Brain microvascular endothelial cell (primary cell): ENCODE measurements at regions not wholly inside any gene's neighbourhood (a gene's known extent, or its start where the extent isn't known, plus 50 kb on each side); places are given as distances from the start of the nearest gene placed in this dataset.
"Not testable (repeated sequence)": the region's sequence is repeated elsewhere in the genome, so short reads cannot be mapped to it uniquely, and the experiment has no call there.

Experiments used
- DNase-seq: peaks from one replicate; pipeline ENCODE4 v3.0.0-alpha.2; 2020
- H3K27ac ChIP-seq: fragments of 250-450 bp; sonication (Bioruptor Pico); 2 replicates; pipeline ENCODE4 v1.5.1; 2020; ENCODE audit warnings: mild to moderate bottlenecking, moderate library complexity
- H3K27me3 ChIP-seq: fragments of 250-450 bp; sonication (Bioruptor Pico); replicated peaks from 2 replicates; pipeline ENCODE4 v1.5.1; 2020; ENCODE audit warnings: mild to moderate bottlenecking
- H3K36me3 ChIP-seq: fragments of 250-450 bp; sonication (Bioruptor Pico); replicated peaks from 2 replicates; pipeline ENCODE4 v1.5.1; 2020; ENCODE audit warnings: mild to moderate bottlenecking
- H3K4me3 ChIP-seq: 2 replicates; pipeline ENCODE4 v1.5.1; 2011; ENCODE audit warnings: low read depth, mild to moderate bottlenecking, control low read depth, low read length, moderate library complexity
- in situ Hi-C: cut with HindIII; loops from 2 replicates; pipeline ENCODE4 v1.10.0; 2017; ENCODE audit warnings: low sequenced_read_pairs, low pct_ligation_motif_present
- TF ChIP-seq, protein P1 (sequence below): IDR thresholded peaks from 2 replicates; pipeline ENCODE4 v1.5.1; 2011; ENCODE audit warnings: low read depth, mild to moderate bottlenecking, moderate library complexity, low read length, control low read depth, inconsistent platforms; ENCODE audit errors: missing control alignments

DNA sequence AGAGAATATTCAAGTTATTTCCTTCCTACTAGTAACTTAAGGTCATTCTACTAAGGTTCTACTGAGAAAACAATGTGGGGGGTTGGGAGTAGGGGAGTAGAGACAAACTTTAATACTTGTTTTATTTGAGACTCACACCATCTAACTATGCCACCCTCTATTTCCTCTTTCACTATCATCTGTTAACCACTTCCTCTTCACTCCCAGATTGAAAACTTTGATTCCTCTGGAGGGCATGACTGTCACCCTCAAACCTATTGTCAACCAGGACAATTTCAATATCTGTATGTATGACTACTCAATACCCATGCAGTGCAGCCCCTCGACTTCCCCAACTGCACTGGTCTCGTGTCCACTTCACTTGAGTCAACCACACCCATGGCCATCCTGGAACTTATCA lies 165.6 kb upstream of the POGK start:
- in situ Hi-C loops: no loop called here
- Histone ChIP-seq H3K27ac (no peak overlapping the region), H3K27me3 (no peaks in the 10 kb centered on the region), H3K36me3 (no peaks in the 10 kb centered on the region), H3K4me3 (no peak overlapping the region)
- no peak for DNase-seq
- TF ChIP-seq, protein P1, sequence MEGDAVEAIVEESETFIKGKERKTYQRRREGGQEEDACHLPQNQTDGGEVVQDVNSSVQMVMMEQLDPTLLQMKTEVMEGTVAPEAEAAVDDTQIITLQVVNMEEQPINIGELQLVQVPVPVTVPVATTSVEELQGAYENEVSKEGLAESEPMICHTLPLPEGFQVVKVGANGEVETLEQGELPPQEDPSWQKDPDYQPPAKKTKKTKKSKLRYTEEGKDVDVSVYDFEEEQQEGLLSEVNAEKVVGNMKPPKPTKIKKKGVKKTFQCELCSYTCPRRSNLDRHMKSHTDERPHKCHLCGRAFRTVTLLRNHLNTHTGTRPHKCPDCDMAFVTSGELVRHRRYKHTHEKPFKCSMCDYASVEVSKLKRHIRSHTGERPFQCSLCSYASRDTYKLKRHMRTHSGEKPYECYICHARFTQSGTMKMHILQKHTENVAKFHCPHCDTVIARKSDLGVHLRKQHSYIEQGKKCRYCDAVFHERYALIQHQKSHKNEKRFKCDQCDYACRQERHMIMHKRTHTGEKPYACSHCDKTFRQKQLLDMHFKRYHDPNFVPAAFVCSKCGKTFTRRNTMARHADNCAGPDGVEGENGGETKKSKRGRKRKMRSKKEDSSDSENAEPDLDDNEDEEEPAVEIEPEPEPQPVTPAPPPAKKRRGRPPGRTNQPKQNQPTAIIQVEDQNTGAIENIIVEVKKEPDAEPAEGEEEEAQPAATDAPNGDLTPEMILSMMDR: no peak

DNA sequence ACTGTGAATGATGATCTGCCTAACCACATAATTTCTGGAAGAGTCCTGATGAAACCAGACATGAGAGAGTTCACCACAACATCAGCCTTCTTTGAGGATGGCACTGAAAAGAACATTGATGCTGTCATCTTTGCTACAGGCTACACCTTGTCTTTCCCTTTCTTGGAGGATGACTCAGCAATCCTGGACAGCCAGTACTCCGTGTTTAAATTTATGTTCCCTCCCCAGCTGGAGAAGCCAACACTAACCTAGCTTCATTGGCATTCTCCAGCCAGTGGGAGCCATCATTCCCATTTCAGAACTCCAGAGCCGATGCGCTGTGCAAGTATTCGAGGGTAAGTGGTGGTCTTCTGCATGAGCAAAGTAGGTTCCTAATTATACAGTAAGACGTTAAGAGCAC lies 164.1 kb upstream of the POGK start:
- in situ Hi-C loops: no loop called here
- no peak overlapping the region for H3K4me3 ChIP-seq
- no peak for DNase-seq

DNA sequence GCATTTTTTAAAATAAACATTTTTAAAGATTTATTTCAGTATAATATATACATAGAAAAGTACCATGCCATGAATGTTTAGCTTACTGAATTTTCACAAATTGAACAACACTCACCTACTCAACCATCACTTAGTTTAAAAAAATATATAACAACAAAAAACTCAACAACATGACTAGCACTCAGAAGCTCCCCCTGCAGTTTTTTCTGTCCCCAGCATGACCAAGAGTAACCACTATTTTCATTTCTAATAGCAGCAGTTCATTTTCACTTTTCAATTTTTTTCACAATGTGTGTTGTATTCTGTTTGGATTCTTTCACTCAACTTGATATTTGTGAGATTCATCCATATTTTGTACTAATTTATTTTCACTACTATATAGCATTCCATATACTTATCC lies 162.3 kb upstream of the POGK start:
- Histone ChIP-seq H3K27me3 (no peaks in the 10 kb centered on the region), H3K36me3 (no peaks in the 10 kb centered on the region), H3K4me3 (no peak overlapping the region), H3K27ac (no peak overlapping the region)
- in situ Hi-C loops: no loop called here
- TF ChIP-seq, protein P1: no peak
- no peak for DNase-seq

More for the DNA sequence above, 164.1 kb upstream of the POGK start:
- Histone ChIP-seq H3K36me3 (no peaks in the 10 kb centered on the region), H3K27me3 (no peaks in the 10 kb centered on the region), H3K27ac (no peak overlapping the region)
- TF ChIP-seq, protein P1: no peak

DNA sequence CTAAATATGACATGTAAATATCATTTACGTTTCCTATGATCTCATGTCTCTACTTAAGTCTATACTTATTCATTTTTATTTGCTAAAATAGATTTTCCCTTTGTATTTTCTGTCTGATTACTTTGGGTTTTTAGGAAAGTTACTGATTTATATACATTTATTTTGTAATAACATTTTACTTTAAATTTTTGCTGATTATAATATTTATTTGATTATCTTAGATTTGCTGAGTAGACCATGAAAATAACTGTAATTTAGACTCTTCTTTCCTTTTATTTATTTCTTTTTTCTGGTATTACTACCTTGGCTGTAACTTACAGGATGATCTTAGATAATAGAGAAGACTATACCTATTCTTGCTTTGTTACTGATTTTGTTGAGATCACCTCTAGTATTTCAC lies 159.9 kb upstream of the POGK start:
- TF ChIP-seq, protein P1: no peak
- Histone ChIP-seq H3K36me3 (no peaks in the 10 kb centered on the region), H3K27me3 (no peaks in the 10 kb centered on the region), H3K4me3 (no peak overlapping the region), H3K27ac (no peak overlapping the region)
- in situ Hi-C loops: no loop called here
- DNase-seq: no peak

- in situ Hi-C loops: no loop called here
Measured at GRCh38 chr1:166682588-166682987, 156.7 kb upstream of the POGK start.

DNA sequence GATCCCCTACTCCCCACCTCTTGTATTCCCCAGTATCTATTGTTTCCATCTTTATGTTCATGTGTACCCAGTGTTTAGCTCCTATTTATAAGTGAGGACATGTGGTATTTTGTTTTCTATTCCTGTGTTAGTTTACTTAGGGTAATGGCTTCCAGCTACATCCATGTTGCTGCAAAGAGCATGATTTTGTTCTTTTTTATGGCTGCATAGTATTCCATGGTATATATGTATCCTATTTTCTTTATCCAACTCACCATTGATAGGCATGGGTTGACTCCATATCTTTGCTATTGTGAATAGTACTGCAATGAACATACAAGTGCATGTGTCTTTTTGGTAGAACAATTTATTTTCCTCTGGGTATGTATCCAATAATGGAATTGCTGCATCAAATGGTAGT lies 154.6 kb upstream of the POGK start:
- H3K27me3 ChIP-seq, H3K4me3 ChIP-seq, in situ Hi-C loops, DNase-seq, H3K36me3 ChIP-seq, H3K27ac ChIP-seq: not testable (repeated sequence)

More at GRCh38 chr1:166682588-166682987, 156.7 kb upstream of the POGK start:
- no peaks in the 10 kb centered on the region for H3K36me3 ChIP-seq
- H3K27me3 ChIP-seq: no peaks in the 10 kb centered on the region
- no peak for DNase-seq
- H3K27ac ChIP-seq: no peak overlapping the region
- TF ChIP-seq, protein P1: no peak
- no peak overlapping the region for H3K4me3 ChIP-seq
